Liver (tissue), 3 donors: ENCODE measurements at regions not wholly inside any gene's neighbourhood (a gene's known extent, or its start where the extent isn't known, plus 50 kb on each side); places are given as distances from the start of the nearest gene placed in this dataset.

Source experiments
- CTCF ChIP-seq: fragments of 150-350 bp; IDR thresholded peaks from 2 replicates; pipeline ENCODE4 v1.5.1; 2017; ENCODE audit warnings: improper control_type of control experiment, low read depth, low read length; ENCODE audit not compliant: missing input control
- FOXA1 ChIP-seq: IDR thresholded peaks from 2 replicates; pipeline ENCODE4 v1.6.1; 2016; ENCODE audit warnings: antibody characterized with exemption
- FOXA2 ChIP-seq: IDR thresholded peaks from 2 replicates; pipeline ENCODE4 v1.6.1; 2016; ENCODE audit warnings: antibody characterized with exemption
- GABPA ChIP-seq, 2 donors: IDR thresholded peaks in 1 of 2; conservative IDR thresholded peaks in 1 of 2; 2 replicates each; pipeline ENCODE4 v1.6.1; 2016; ENCODE audit warnings: antibody characterized with exemption in 2 of 2, mild to moderate bottlenecking in 1 of 2, moderate library complexity in 1 of 2
- HNF4A ChIP-seq, 2 donors: conservative IDR thresholded peaks; 2 replicates each; pipeline ENCODE4 v1.6.1; 2016; ENCODE audit warnings: antibody characterized with exemption in 2 of 2, mild to moderate bottlenecking in 2 of 2
- HNF4G ChIP-seq: IDR thresholded peaks from 2 replicates; pipeline ENCODE4 v1.6.1; 2016; ENCODE audit warnings: antibody characterized with exemption
- MAX ChIP-seq: IDR thresholded peaks from 2 replicates; pipeline ENCODE4 v1.6.1; 2016; ENCODE audit warnings: antibody characterized with exemption
- RAD21 ChIP-seq, 2 donors: IDR thresholded peaks; 2 replicates each; pipeline ENCODE4 v1.6.1; 2016; ENCODE audit warnings: antibody characterized with exemption in 2 of 2, mild to moderate bottlenecking in 2 of 2
- REST ChIP-seq: IDR thresholded peaks from 2 replicates; pipeline ENCODE4 v1.6.1; 2016; ENCODE audit warnings: antibody characterized with exemption, mild to moderate bottlenecking
- RXRA ChIP-seq, 2 donors: IDR thresholded peaks; 2 replicates each; pipeline ENCODE4 v1.6.1; 2017 to 2018; ENCODE audit warnings: antibody characterized with exemption in 2 of 2, mild to moderate bottlenecking in 1 of 2
- TAF1 ChIP-seq: conservative IDR thresholded peaks from 2 replicates; pipeline ENCODE4 v1.6.1; 2016; ENCODE audit warnings: antibody characterized with exemption, mild to moderate bottlenecking
- YY1 ChIP-seq: IDR thresholded peaks from 2 replicates; pipeline ENCODE4 v1.6.1; 2016; ENCODE audit warnings: antibody characterized with exemption, mild to moderate bottlenecking
- donor health status: healthy.
- donor health status: healthy.

- no peak for TF ChIP-seq CTCF
- TF ChIP-seq REST = no peak
- no peak for TF ChIP-seq RXRA (IDR thresholded peaks at IDR 0.05)
- TF ChIP-seq TAF1 = no peak
- no peak for TF ChIP-seq HNF4A (conservative IDR thresholded peaks at IDR 0.05)
- TF ChIP-seq RAD21 (IDR thresholded peaks at IDR 0.05) = no peak
- no peak for TF ChIP-seq YY1
- TF ChIP-seq FOXA1 = no peak
- no peak for TF ChIP-seq GABPA (IDR thresholded peaks at IDR 0.05 in 1 of 2, conservative IDR thresholded peaks at IDR 0.05 in 1 of 2)
- no peak for TF ChIP-seq FOXA2
- TF ChIP-seq MAX = no peak
- TF ChIP-seq HNF4G = no peak
These were observed 181.8 kb upstream of the GPRIN3 start for GRCh38 chr4:89489338-89489771.
